Epithelial cell of esophagus (primary cell): ENCODE measurements at regions not wholly inside any gene's neighbourhood (a gene's known extent, or its start where the extent isn't known, plus 50 kb on each side); places are given as distances from the start of the nearest gene placed in this dataset.

ENCODE experiments used
- DNase-seq: peaks from one replicate; pipeline ENCODE4 v3.0.0; 2010; ENCODE audit warnings: low read depth
- H3K4me3 ChIP-seq: 2 replicates; pipeline ENCODE4 v1.5.1; 2011; ENCODE audit warnings: mild to moderate bottlenecking, low read length, control low read depth
- TF ChIP-seq, protein P1 (sequence below): IDR thresholded peaks from 2 replicates; pipeline ENCODE4 v1.5.1; 2011; ENCODE audit warnings: low read depth, mild to moderate bottlenecking, low read length, control low read depth, inconsistent platforms; ENCODE audit not compliant: insufficient read depth; ENCODE audit errors: missing control alignments

DNA sequence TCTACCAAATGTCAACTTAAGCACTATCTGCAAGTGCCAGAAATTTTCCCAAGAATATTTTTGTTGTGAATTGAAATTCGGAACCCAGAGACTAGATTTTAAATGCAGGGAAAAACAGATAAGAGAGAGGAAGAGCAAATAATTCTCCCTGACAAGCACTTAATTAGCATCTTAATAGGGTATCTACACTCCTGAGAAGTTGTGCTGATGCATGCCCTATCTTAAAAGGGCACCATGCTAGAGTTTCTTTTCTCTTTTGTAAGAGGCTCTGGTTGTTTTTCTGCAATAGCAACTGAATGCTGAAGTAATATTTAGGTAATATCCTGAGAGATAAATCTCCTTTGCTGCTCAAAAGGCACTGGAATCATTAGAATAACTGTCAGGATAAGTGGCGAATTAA is 139.9 kb upstream of the UGT8 start:
- no peak overlapping the region for H3K4me3 ChIP-seq
- no peak for DNase-seq
- TF ChIP-seq, protein P1, sequence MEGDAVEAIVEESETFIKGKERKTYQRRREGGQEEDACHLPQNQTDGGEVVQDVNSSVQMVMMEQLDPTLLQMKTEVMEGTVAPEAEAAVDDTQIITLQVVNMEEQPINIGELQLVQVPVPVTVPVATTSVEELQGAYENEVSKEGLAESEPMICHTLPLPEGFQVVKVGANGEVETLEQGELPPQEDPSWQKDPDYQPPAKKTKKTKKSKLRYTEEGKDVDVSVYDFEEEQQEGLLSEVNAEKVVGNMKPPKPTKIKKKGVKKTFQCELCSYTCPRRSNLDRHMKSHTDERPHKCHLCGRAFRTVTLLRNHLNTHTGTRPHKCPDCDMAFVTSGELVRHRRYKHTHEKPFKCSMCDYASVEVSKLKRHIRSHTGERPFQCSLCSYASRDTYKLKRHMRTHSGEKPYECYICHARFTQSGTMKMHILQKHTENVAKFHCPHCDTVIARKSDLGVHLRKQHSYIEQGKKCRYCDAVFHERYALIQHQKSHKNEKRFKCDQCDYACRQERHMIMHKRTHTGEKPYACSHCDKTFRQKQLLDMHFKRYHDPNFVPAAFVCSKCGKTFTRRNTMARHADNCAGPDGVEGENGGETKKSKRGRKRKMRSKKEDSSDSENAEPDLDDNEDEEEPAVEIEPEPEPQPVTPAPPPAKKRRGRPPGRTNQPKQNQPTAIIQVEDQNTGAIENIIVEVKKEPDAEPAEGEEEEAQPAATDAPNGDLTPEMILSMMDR: no peak

DNA sequence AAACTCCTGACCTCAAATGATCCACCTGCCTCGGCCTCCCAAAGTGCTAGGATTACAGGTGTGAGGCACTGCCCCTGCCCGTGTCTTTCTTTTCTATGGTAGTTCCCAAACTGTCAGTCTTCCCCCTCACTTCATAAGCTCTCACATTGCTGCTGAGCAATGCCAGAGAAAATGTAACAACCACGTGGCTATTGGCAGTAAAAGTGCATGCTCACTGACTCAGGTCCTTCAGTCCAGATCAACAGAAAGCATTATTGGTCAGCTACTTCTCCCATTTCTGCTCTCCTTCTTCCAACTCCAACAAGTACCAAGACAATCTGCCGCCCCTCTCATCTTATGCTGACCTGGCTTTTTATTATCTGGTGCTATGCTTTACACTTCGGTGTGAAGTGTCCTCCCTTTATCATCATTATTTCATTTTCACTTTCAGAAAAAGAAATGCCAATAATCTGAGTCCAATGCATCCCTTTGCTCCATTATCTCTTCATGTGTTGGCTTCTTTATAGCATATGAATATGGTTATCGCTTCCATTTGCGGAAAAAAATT is 133.8 kb upstream of the UGT8 start:
- TF ChIP-seq, protein P1: no peak
- DNase-seq: no peak
- H3K4me3 ChIP-seq: no peak overlapping the region

DNA sequence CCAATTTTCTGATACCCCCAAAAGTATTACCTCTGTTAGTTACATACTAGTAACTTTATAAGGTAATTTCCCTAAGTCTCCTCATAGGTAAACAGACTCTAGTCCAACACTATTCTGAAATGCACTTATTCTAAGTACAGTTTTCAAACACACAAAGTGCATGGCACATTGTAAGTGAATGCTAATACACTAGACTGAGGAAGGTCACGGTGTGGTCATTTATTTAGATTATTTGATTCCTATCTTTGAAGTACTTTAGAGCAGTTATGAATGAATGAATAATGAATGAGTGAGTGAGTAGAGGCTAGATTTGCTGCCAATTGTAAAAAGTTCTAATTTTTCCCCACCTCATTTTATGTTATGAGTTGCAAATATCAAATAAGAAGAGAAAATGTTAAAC is 132.8 kb upstream of the UGT8 start:
- no peak overlapping the region for H3K4me3 ChIP-seq
- no peak for DNase-seq
- TF ChIP-seq, protein P1: no peak

DNA sequence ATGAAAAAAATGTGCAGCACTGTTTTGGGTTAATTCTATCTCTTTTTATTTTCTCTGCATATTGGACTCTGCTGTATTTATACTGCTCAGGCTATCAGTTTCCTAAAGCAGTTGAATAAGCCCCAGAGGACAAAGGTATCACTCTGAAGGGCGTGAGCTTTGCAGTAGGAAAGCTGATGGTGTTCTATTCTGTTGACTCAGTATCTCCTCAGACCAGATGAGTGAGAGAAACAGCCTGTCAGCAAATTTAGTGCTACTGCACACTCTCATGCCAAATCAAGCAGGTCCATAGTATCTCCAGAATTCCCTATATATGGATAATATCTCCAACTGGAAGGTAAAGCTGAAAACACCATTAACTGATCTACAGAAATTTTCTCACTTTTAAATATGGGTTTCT is 132.3 kb upstream of the UGT8 start:
- DNase-seq: no peak
- TF ChIP-seq, protein P1: no peak
- H3K4me3 ChIP-seq: no peak overlapping the region

DNA sequence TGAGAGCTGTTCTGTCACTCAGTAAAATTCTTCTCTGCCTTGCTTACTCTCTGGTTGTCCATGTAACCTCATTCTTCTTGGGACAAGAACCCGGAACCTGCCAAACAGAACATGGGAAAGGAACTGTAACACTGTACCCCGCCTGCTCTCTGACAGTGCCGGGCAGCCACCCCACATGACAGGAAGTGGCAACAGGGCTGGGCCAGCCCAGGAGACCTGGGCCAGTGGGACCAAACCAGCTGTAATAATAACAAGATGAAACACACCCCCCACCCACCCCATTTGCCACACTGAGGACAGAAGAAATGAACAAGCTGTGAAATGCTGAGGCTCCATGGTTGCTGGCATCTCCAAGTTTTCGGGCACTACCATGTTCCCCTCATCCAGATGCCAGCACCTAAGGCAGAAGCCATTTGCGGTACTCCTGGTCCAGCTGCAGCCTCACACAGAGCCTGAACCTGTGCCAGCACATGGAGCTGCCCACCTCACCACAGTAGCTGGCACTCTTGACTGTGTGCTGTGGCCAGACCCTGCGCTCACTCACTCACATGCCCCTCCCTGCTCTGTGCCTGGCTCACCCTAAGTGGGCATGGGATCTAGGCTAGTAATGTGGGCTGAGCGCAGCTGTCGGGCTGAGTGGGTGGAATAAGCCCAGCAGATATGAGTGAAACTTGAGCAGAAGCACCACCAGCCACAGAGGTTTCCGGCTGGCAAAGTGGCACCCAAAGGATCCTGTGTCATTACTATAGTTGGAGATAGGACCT is 126.2 kb upstream of the UGT8 start:
- TF ChIP-seq, protein P1: no peak
- no peak overlapping the region for H3K4me3 ChIP-seq
- DNase-seq: no peak

DNA sequence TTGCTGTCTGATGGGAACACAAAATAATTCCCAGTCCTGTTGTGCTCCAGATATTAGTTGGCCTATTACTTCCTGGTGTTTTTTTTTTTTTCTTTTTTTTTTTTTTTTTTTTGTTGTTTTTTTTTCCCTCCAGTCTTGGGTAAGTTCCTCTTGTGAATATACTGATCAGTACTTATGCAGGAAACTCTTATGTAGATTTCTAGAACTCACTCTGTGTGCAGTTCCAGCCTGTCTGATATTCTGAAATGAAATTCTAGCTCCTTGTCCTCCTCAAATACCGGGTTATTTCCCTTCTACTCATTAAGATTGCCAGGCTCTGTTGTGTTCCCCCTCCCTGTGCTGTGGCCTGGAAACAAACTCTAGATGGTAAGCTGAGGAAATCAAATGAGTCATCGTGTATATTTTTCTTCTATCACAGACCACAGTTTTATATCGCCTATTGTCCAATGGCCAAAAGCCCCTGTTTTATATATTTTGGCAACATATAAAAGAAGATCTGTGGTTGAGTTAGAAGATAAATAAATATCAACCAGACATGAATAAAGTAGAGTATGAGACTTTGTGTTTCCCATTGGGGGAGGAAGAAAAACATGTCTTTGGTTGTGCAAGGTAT is 124.3 kb upstream of the UGT8 start:
- no peak overlapping the region for H3K4me3 ChIP-seq
- TF ChIP-seq, protein P1: no peak
- DNase-seq: no peak

DNA sequence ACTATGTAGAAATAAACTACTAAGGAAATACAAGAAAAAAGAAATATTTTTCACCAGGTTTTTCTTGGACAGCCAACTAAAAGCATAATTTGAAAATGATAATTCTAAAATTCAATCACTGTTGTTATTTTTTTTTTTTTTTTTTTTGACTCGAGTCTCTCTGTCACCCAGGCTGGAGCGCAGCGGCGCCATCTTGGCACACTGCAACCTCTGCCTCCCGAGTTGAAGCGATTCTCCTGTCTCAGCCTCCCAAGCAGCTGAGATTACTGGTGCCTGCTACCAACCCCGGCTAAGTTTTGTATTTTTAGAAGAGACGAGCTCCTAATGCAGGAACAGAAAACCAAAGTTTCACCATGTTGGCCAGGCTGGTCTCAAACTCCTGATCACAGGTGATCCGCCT is 122.3 kb upstream of the UGT8 start:
- TF ChIP-seq, protein P1: no peak
- no peak overlapping the region for H3K4me3 ChIP-seq
- DNase-seq: no peak
